ENCODE measurements at regions not wholly inside any gene's neighbourhood (a gene's known extent, or its start where the extent isn't known, plus 50 kb on each side); places are given as distances from the start of the nearest gene placed in this dataset.

DNA sequence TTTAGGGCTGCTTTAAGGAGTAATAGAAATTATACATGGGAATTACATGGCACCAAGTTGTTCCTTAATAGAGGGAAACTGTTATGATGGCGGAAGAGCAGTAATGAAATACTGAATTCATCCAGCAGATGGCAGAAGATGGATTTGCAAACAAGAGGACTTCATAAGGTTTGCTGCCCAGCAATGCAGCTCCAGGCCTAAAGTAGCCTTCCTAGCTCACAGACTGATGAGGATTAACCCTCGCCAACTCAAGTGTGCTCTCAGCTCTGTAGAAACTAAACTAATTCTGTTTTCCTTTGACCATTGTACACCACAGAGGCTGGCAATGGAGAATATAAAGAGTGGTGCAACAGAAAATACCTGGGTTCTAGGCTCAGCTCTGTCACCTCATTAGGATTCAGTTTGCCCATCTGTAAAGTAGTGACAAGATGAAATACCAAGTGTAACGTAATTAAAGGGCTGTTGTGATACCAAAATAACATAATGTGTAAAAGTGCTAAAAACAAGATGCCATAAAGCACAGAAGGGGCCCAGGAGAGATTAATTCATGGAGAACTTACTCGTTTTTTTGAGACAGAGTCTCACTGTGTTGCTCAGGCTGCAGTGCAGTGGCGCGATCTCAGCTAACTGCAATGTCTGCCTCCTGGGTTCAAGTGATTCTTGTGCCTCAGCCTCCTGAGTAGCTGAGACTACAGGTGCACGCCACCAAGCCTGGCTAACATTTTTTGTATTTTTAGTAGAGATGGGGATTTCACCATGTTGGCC, 102.4 kb upstream of the SERBP1 start:
- Histone ChIP-seq H3K27me3 (ENCODE audit: insufficient read depth, low read depth) (no peaks in the 10 kb centered on the region), H3K4me1 (replicated peaks; ENCODE audit: insufficient read depth) (peaks cover 12% of the 10 kb centered on the region; the same call in 1 of the 2 replicates), H4K20me1 (ENCODE audit: insufficient read depth) (no peaks in the 10 kb centered on the region), H3K9me2 (ENCODE audit: insufficient read depth) (no peaks in the 10 kb centered on the region), H3K27ac (no peak overlapping the region), H3K4me3 (no peak overlapping the region), H3K9me3 (ENCODE audit: insufficient read depth, low read depth) (no peaks in the 10 kb centered on the region), H2AFZ (no peak overlapping the region), H3K79me2 (ENCODE audit: low read depth) (no peaks in the 10 kb centered on the region), H3K4me2 (no peak overlapping the region), H3F3A (ENCODE audit: insufficient read depth, low read depth) (0 out of 2 replicates have a peak, but pooled peaks cover 3% of the 10 kb centered on the region), H3K36me3 (ENCODE audit: low read depth) (no peaks in the 10 kb centered on the region)
- ChIA-PET POLR2A (ENCODE audit: unreplicated experiment) (interaction anchor here (0.6 to 0.7 kb wide), 2 partner anchors 40 to 913 kb away, joined by 4 to 5 read pairs; no protein-coding TSS in a partner anchor), CTCF (interaction anchor here (0.8 to 1.5 kb wide), 6 partner anchors 20 to 233 kb away, joined by 3 to 12 read pairs (median 4); no protein-coding TSS in a partner anchor)
- BruUV-seq (replicated peaks): no TSS peak
- intact Hi-C loops (cut with micrococcal nuclease; ENCODE audit: unreplicated experiment): loop anchor here (1.0 to 5.0 kb wide), 3 partner anchors 300 to 580 kb away; partner anchors contain the start of gene GNG12
- peak; percentile 30 to 70 for DNase-seq
- TF ChIP-seq CTCF (conservative IDR thresholded peaks at IDR 0.05) (peak; percentile 82), EZH2 (IDR thresholded peaks at IDR 0.05; ENCODE audit: low read depth) (no peak)

- TF ChIP-seq CTCF (conservative IDR thresholded peaks at IDR 0.05): no peak
- no peak for TF ChIP-seq EZH2 (IDR thresholded peaks at IDR 0.05; ENCODE audit: low read depth)
- Histone ChIP-seq H3K4me3 (no peak overlapping the region), H3K36me3 (ENCODE audit: low read depth) (no peaks in the 10 kb centered on the region), H3F3A (ENCODE audit: insufficient read depth, low read depth) (0 out of 2 replicates have a peak, but pooled peaks cover 3% of the 10 kb centered on the region), H3K79me2 (ENCODE audit: low read depth) (no peaks in the 10 kb centered on the region), H4K20me1 (ENCODE audit: insufficient read depth) (no peaks in the 10 kb centered on the region), H2AFZ (no peak overlapping the region), H3K4me1 (replicated peaks; ENCODE audit: insufficient read depth) (peaks cover 12% of the 10 kb centered on the region; the same call in 1 of the 2 replicates), H3K27me3 (ENCODE audit: insufficient read depth, low read depth) (no peaks in the 10 kb centered on the region), H3K27ac (no peak overlapping the region), H3K9me2 (ENCODE audit: insufficient read depth) (no peaks in the 10 kb centered on the region), H3K4me2 (no peak overlapping the region), H3K9me3 (ENCODE audit: insufficient read depth, low read depth) (no peaks in the 10 kb centered on the region)
- no peak for DNase-seq
- intact Hi-C loops (cut with micrococcal nuclease; ENCODE audit: unreplicated experiment): loop anchor here (1.0 to 5.0 kb wide), 6 partner anchors 27 to 808 kb away; partner anchors contain the start of gene GNG12
- BruUV-seq (replicated peaks): no TSS peak
- ChIA-PET POLR2A (ENCODE audit: unreplicated experiment) (no interaction called here), CTCF (interaction anchor here (0.6 to 3.6 kb wide), 9 partner anchors 18 to 475 kb away, joined by 3 to 31 read pairs (median 3); no protein-coding TSS in a partner anchor)
Measured at GRCh38 chr1:67534627-67535065, 104.4 kb upstream of the SERBP1 start.

- Histone ChIP-seq H3K4me1 (replicated peaks; ENCODE audit: insufficient read depth) (peaks cover 12% of the 10 kb centered on the region; the same call in 1 of the 2 replicates), H3K9me3 (ENCODE audit: insufficient read depth, low read depth) (no peaks in the 10 kb centered on the region), H3K4me2 (no peak overlapping the region), H3K4me3 (no peak overlapping the region), H3K27ac (no peak overlapping the region), H3F3A (ENCODE audit: insufficient read depth, low read depth) (0 out of 2 replicates have a peak, but pooled peaks cover 3% of the 10 kb centered on the region), H4K20me1 (ENCODE audit: insufficient read depth) (no peaks in the 10 kb centered on the region), H3K79me2 (ENCODE audit: low read depth) (no peaks in the 10 kb centered on the region), H3K27me3 (ENCODE audit: insufficient read depth, low read depth) (no peaks in the 10 kb centered on the region), H3K9me2 (ENCODE audit: insufficient read depth) (no peaks in the 10 kb centered on the region), H2AFZ (no peak overlapping the region), H3K36me3 (ENCODE audit: low read depth) (no peaks in the 10 kb centered on the region)
- intact Hi-C loops (cut with micrococcal nuclease; ENCODE audit: unreplicated experiment): loop anchor here (1.0 to 2.0 kb wide), 5 partner anchors 26 to 807 kb away; no protein-coding TSS in a partner anchor
- TF ChIP-seq CTCF (conservative IDR thresholded peaks at IDR 0.05) (peak; percentile 97), EZH2 (IDR thresholded peaks at IDR 0.05; ENCODE audit: low read depth) (no peak)
- ChIA-PET POLR2A (ENCODE audit: unreplicated experiment) (interaction anchor here (0.5 to 0.9 kb wide), 4 partner anchors 26 to 383 kb away, joined by 3 to 29 read pairs (median 4); partner anchors contain the start of gene GADD45A), CTCF (interaction anchor here (0.6 to 3.6 kb wide), 16 partner anchors 8 to 474 kb away, joined by 3 to 31 read pairs (median 3); no protein-coding TSS in a partner anchor)
- no TSS peak for BruUV-seq (replicated peaks)
- DNase-seq: peak; percentile 69 to 88
Measured at GRCh38 chr1:67535474-67535873, 105.3 kb upstream of the SERBP1 start.

Data from PC-9 (cell line).